K562 (cell line): ENCODE measurements at regions not wholly inside any gene's neighbourhood (a gene's known extent, or its start where the extent isn't known, plus 50 kb on each side); places are given as distances from the start of the nearest gene placed in this dataset.

Source experiments
- ATAC-seq: fragments of 200-7000 bp; cut with Tn5 transposase; 3 replicates; pipeline ENCODE4 v1.9.1; 2020; ENCODE audit warnings: moderate library complexity
- BruUV-seq: library from RNA; stranded (reverse); fragments of 400-500 nt; replicated peaks from 2 replicates; lab custom pipeline; 2021; lab: Mats Ljungman, UMichigan
- CTCF ChIA-PET: fragments of 300-600 bp; formaldehyde crosslinking; extraction: SDS; loops from one replicate; lab custom pipeline; 2021; ENCODE audit warnings: low intra/inter-chr PET ratio; lab: Yijun Ruan, JAX
- POLR2A ChIA-PET: fragments of 300-600, 350-650 bp; sonication (Branson Sonifier 250); formaldehyde crosslinking; extraction: SDS; loops from one replicate; lab custom pipeline; 2021; ENCODE audit warnings: antibody characterized with exemption, inconsistent platforms; lab: Yijun Ruan, JAX
- DNase-seq, 4 experiments: peaks; one replicate each; pipeline versions ENCODE4 v3.0.0 to v3.0.0-alpha.2; 2011 to 2018; ENCODE audit warnings: low spot score in 3 of 4, mixed read lengths in 3 of 4; ENCODE audit errors: extremely low read depth in 1 of 4
- FAIRE-seq: peaks from 2 replicates; lab custom pipeline; 2011; peaks lifted over from hg19 to GRCh38; lab: Jason Lieb, UNC
- H2AFZ ChIP-seq: 2 replicates; pipeline ENCODE4 v1.6.0; 2011; ENCODE audit warnings: low read depth, low read length, control low read depth, inconsistent platforms
- H3K27ac ChIP-seq: fragments of 200-600 bp; 3 replicates; pipeline ENCODE4 v1.8.0; 2011; ENCODE audit warnings: low read depth, mild to moderate bottlenecking, control low read depth, inconsistent platforms, low read length, moderate library complexity, mixed read lengths; ENCODE audit errors: extremely low read depth
- H3K27me3 ChIP-seq, 2 experiments: fragments of 300-600 bp in 1 of 2; 2 replicates in 1 of 2; 3 replicates in 1 of 2; pipeline versions ENCODE4 v1.6.0 to v1.8.0; 2011; ENCODE audit warnings: inconsistent platforms in 2 of 2, low read length in 2 of 2, mild to moderate bottlenecking in 1 of 2, mixed read lengths in 1 of 2, moderate library complexity in 1 of 2; ENCODE audit not compliant: control insufficient read depth in 2 of 2, insufficient read depth in 2 of 2
- H3K36me3 ChIP-seq: fragments of 300-600 bp; 3 replicates; pipeline ENCODE4 v1.8.0; 2011; ENCODE audit warnings: mild to moderate bottlenecking, low read length, inconsistent platforms; ENCODE audit not compliant: control insufficient read depth, insufficient read depth
- H3K4me1 ChIP-seq, 2 experiments: fragments of 200-600 bp in 1 of 2; replicated peaks in 1 of 2; 2 replicates in 1 of 2; 3 replicates in 1 of 2; pipeline versions ENCODE4 v1.5.1 to v1.8.0; 2011; ENCODE audit warnings: inconsistent platforms in 2 of 2, low read length in 2 of 2, mild to moderate bottlenecking in 1 of 2, mixed read lengths in 1 of 2, moderate library complexity in 1 of 2; ENCODE audit not compliant: control insufficient read depth in 2 of 2, insufficient read depth in 2 of 2
- H3K4me2 ChIP-seq: 2 replicates; pipeline ENCODE4 v1.6.1; 2011; ENCODE audit warnings: low read length, control low read depth, inconsistent platforms, mixed read lengths; ENCODE audit not compliant: insufficient read depth
- H3K4me3 ChIP-seq: fragments of 200-600 bp; sonication (generic), shearing (Covaris generic); 2 replicates; pipeline ENCODE4 v1.5.1; 2016; ENCODE audit warnings: control low read depth, inconsistent platforms
- H3K79me2 ChIP-seq: fragments of 200-600 bp; 3 replicates; pipeline ENCODE4 v1.8.0; 2011; ENCODE audit warnings: low read length, inconsistent platforms; ENCODE audit not compliant: control insufficient read depth, insufficient read depth
- H3K9ac ChIP-seq, 2 experiments: 2 replicates each; pipeline versions ENCODE4 v1.6.0 to v1.6.1; 2011; ENCODE audit warnings: low read depth in 2 of 2, low read length in 2 of 2, control low read depth in 1 of 2, inconsistent platforms in 1 of 2, mild to moderate bottlenecking in 1 of 2, mixed read lengths in 1 of 2; ENCODE audit not compliant: insufficient read depth in 1 of 2
- H3K9me1 ChIP-seq: one replicate; pipeline ENCODE4 v1.6.0; 2011; ENCODE audit warnings: inconsistent platforms, mild to moderate bottlenecking, low read length, moderate library complexity; ENCODE audit not compliant: control insufficient read depth, insufficient read depth
- H3K9me3 ChIP-seq: replicated peaks from 2 replicates; pipeline ENCODE4 v1.5.1; 2011; ENCODE audit warnings: low read depth, low read length, inconsistent platforms; ENCODE audit not compliant: control insufficient read depth, insufficient read depth
- H4K20me1 ChIP-seq: replicated peaks from 2 replicates; pipeline ENCODE4 v1.6.1; 2011; ENCODE audit warnings: low read length, inconsistent platforms, mixed read lengths; ENCODE audit not compliant: control insufficient read depth, insufficient read depth
- DACH1 ChIP-seq: fragments of 450-650 bp; IDR thresholded peaks from 2 replicates; pipeline ENCODE4 v1.6.1; 2018; ENCODE audit not compliant: partially characterized antibody
- DDX20 ChIP-seq: fragments of 450-650 bp; IDR thresholded peaks from 2 replicates; pipeline ENCODE4 v1.6.1; 2016; ENCODE audit warnings: missing genetic modification characterization, low read depth, mild to moderate bottlenecking, missing compliant biosample characterization, moderate library complexity
- EZH2 ChIP-seq: IDR thresholded peaks from 2 replicates; pipeline ENCODE4 v1.6.1; 2012; ENCODE audit warnings: low read depth, mild to moderate bottlenecking, inconsistent platforms, low read length, borderline replicate concordance
- FOXA1 ChIP-seq: fragments of 450-650 bp; IDR thresholded peaks from 2 replicates; pipeline ENCODE4 v1.6.1; 2016; ENCODE audit warnings: mild to moderate bottlenecking, borderline replicate concordance
- LARP7 ChIP-seq: fragments of 450-650 bp; IDR thresholded peaks from 2 replicates; pipeline ENCODE4 v1.6.1; 2016
- MTF1 ChIP-seq: fragments of 250-450 bp; sonication (Bioruptor Pico); IDR thresholded peaks from 2 replicates; pipeline ENCODE4 v1.9.0; 2021; ENCODE audit warnings: moderate library complexity, mild to moderate bottlenecking, inconsistent platforms, borderline replicate concordance
- SIN3A ChIP-seq, 2 experiments: fragments of 150-350 bp in 1 of 2; IDR thresholded peaks; 2 replicates each; pipeline ENCODE4 v1.6.1; 2011 to 2016; ENCODE audit warnings: borderline replicate concordance in 2 of 2, low read depth in 2 of 2, low read length in 2 of 2, mild to moderate bottlenecking in 2 of 2, moderate library complexity in 2 of 2; ENCODE audit not compliant: control insufficient read depth in 1 of 2
- THRAP3 ChIP-seq: fragments of 450-650 bp; IDR thresholded peaks from 2 replicates; pipeline ENCODE4 v1.6.1; 2016; ENCODE audit warnings: mild to moderate bottlenecking, inconsistent platforms, borderline replicate concordance
- TSHZ1 ChIP-seq: fragments of 250-450 bp; sonication (Bioruptor Pico); IDR thresholded peaks from 2 replicates; pipeline ENCODE4 v1.4.0; 2020; ENCODE audit warnings: mild to moderate bottlenecking, moderate library complexity
- ZNF146 ChIP-seq: IDR thresholded peaks from one replicate; pipeline ENCODE4 v1.6.1; 2018; ENCODE audit warnings: missing compliant biosample characterization; ENCODE audit not compliant: unreplicated experiment
- ZNF407 ChIP-seq: fragments of 450-650 bp; IDR thresholded peaks from 2 replicates; pipeline ENCODE4 v1.6.1; 2016; ENCODE audit warnings: low read depth
- ZNF431 ChIP-seq: sonication (generic); formaldehyde crosslinking; IDR thresholded peaks from 2 replicates; pipeline ENCODE4 v1.8.0; 2022; ENCODE audit warnings: mild to moderate bottlenecking, missing genetic modification reagents
- ZNF583 ChIP-seq: fragments of 250-450 bp; sonication (Bioruptor Pico); IDR thresholded peaks from 2 replicates; pipeline ENCODE4 v1.4.0; 2020
- WGBS: fragments of 100-300 bp; shearing (Covaris generic); methylation state at CpG from one replicate; pipeline ENCODE4 v1.1.6; 2016; ENCODE audit warnings: low coverage, mixed read lengths; ENCODE audit not compliant: insufficient coverage; ENCODE audit errors: missing lambda C conversion rate; 5-methylcytosine and 5-hydroxymethylcytosine counted together
- in situ Hi-C: fragments of 300-500 bp; cut with MboI; formaldehyde crosslinking; loops from 4 replicates; pipeline ENCODE4 v1.15.0; 2018; ENCODE audit warnings: inconsistent platforms, mixed read lengths
- intact Hi-C: fragments of 100-400 bp; cut with micrococcal nuclease; formaldehyde crosslinking; loops from 2 replicates; pipeline ENCODE4 v1.14.2; 2022

GRCh38 chr17:12536021-12536420, 129.7 kb upstream of the MYOCD start:
- no peaks in the 10 kb centered on the region for H3K9me3 ChIP-seq
- H3K4me2 ChIP-seq: no peak overlapping the region
- BruUV-seq: no TSS peak
- no peak overlapping the region for H3K9ac ChIP-seq
- ATAC-seq (no peak), FAIRE-seq (no peak), DNase-seq (no peak)
- H3K36me3 ChIP-seq: no peaks in the 10 kb centered on the region
- 0% methylated on average over 3 of the region's 3 CpGs for WGBS
- intact Hi-C loops (no loop called here), in situ Hi-C loops (no loop called here)
- H4K20me1 ChIP-seq: no peaks in the 10 kb centered on the region
- H3K27me3 ChIP-seq: no peaks in the 10 kb centered on the region; a peak in 1 of 5 replicates
- H3K9me1 ChIP-seq: no peaks in the 10 kb centered on the region
- no peak overlapping the region for H2AFZ ChIP-seq
- H3K4me1 ChIP-seq: no peaks in the 10 kb centered on the region
- H3K79me2 ChIP-seq: no peaks in the 10 kb centered on the region
- no peak overlapping the region for H3K27ac ChIP-seq
- CTCF ChIA-PET: no interaction called here
- no peak overlapping the region for H3K4me3 ChIP-seq
- POLR2A ChIA-PET: no interaction called here
- TF ChIP-seq LARP7: no peak
- no peak for TF ChIP-seq ZNF431 (CRISPR knock-in tag)
- TF ChIP-seq ZNF407: no peak
- no peak for TF ChIP-seq DDX20 (tag)
- no peak for TF ChIP-seq SIN3A (IDR thresholded peaks at IDR 0.05; ENCODE audit: borderline replicate concordance in 2 of 2, control insufficient read depth in 1 of 2, low read depth in 2 of 2, low read length in 2 of 2)
- no peak for TF ChIP-seq ZNF583 (CRISPR knock-in tag)
- no peak for TF ChIP-seq EZH2
- TF ChIP-seq FOXA1: no peak
- TF ChIP-seq TSHZ1 (CRISPR knock-in tag): no peak
- TF ChIP-seq ZNF146: no peak
- TF ChIP-seq DACH1: no peak
- no peak for TF ChIP-seq THRAP3
- no peak for TF ChIP-seq MTF1
